NCI-H69 (cell line): ENCODE measurements at regions not wholly inside any gene's neighbourhood (a gene's known extent, or its start where the extent isn't known, plus 50 kb on each side); places are given as distances from the start of the nearest gene placed in this dataset.
"Not testable (repeated sequence)": the region's sequence is repeated elsewhere in the genome, so short reads cannot be mapped to it uniquely, and the experiment has no call there.

Experiments used
- DNase-seq: peaks from one replicate; lab custom pipeline; 2025; lab: John Stamatoyannopoulos, UW

GRCh38 chr7:106749165-106749564 is 88.2 kb upstream of the CCDC71L start:
- DNase-seq = no peak

GRCh38 chr7:106750773-106751172 is 89.8 kb upstream of the CCDC71L start:
- DNase-seq = no peak

GRCh38 chr7:106752367-106752766 is 91.4 kb upstream of the CCDC71L start:
- DNase-seq = no peak

DNA sequence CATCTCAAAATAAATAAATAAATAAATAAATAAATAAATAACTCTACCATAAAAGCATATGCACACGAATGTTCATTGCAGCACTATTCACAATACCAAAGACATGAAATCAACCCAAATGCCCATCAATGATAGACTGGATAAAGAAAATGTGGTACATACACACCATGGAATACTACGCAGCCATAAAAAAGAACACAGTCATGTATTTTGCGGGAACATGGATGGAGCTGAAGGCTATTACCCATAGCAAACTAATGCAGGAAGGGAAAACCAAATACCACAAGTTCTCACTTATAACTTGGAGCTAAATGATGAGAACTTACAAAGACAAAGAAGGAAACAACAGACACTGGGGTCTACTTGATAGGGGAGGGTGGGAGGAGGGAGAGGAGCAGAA is 94.1 kb upstream of the CCDC71L start:
- not testable (repeated sequence) for DNase-seq

- DNase-seq = no peak
These were observed 94.7 kb upstream of the CCDC71L start for GRCh38 chr7:106755641-106756040.

DNA sequence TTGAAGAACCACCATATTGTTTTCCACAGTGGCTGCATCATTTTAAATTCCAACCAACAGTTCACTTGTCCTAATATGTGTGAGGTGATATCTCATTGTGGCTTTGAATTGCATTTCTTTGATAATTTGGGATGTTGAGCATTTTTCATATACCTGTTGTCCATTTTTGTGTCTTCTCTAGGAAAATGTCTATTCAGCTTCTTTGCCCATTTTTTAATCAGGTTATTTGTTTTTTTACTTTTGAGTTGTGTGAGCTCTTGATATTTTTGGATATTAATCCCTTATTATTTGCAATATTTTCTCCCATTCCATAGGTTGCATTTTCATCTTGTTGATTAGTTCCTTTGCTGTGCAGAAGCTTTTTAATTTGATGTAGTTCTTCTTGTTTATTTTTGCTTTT is 95.1 kb upstream of the CCDC71L start:
- no peak for DNase-seq

- no peak for DNase-seq
These were observed 95.9 kb upstream of the CCDC71L start for GRCh38 chr7:106756884-106757283.

GRCh38 chr7:106757846-106758245 is 96.9 kb upstream of the CCDC71L start:
- DNase-seq = peak; percentile 85

- DNase-seq = not testable (repeated sequence)
These were observed 101.9 kb upstream of the CCDC71L start for GRCh38 chr7:106762845-106763244.

- no peak for DNase-seq
These were observed 101.4 kb upstream of the PIK3CG start for GRCh38 chr7:106763717-106764116.

DNA sequence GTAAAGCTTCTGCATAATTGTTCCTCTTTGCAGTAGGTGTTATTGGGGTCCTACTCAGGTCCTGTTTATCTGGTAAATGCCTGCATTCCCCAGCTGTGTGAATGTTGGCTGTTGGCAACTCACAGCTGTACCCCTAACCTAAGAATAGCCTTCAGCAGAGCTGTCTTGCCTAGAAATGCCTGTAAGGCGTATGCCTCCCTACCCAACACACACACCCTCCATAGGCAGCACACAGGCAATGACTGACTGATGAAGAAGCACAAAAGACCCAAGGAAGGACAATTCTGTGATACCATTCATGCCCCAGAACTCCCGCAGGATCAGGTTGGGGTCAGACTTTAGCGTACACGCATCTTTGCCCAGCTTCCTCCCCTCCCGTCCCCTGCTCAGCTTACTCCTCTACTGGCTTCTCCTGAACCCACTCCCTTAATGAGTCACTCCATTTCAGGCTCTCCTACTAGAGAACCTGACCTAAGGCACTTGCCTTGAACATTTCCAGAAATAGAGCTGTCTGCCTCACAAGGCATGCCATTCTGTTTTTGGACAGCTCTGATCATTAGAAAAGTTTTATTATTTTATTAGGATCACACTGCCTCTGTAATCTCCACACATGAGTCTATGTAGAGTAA is 99.2 kb upstream of the PIK3CG start:
- DNase-seq = no peak

GRCh38 chr7:106766551-106766950 is 98.5 kb upstream of the PIK3CG start:
- DNase-seq = no peak

GRCh38 chr7:106767078-106767477 is 98.0 kb upstream of the PIK3CG start:
- DNase-seq = no peak

DNA sequence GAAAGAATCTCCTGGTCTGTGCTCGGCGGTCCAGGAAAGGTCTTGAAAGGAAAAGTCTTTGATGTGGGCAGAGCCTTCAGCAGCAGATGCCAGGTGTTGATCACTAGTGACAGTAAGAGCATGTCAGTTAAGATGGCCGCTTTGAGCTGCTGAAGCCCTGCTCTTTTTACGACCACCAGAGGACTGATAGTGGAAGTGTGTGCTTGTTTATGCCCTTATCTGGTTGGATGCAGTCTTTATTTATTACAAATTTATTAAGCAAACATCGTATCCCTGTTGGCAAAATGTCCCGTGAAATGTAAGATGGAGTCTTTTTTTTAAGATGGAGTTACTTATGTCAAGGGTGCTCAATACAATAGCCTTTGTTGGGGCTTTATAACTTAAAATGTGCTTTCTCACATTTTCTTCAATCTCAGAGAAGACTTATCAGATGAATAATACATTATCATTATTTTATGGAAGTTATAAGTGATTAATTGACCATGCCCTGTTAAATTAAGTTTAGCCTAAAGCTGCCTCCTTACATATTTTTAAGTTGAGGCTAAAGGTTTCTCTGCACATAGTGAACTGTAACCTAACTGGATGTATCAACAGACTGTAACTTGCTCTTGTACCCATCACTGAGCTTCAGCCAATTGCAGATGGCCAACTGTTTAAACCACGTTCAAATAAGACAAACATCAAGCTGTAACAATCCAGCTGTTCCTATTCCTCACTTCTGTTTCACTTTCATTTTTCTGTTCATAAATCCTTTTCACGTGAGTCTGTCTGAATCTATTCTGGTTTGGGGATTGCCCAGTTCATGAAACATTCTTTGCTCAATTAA is 97.4 kb upstream of the PIK3CG start:
- no peak for DNase-seq

- no peak for DNase-seq
These were observed 96.7 kb upstream of the PIK3CG start for GRCh38 chr7:106768324-106768751.

GRCh38 chr7:106770191-106770590 is 94.9 kb upstream of the PIK3CG start:
- DNase-seq = no peak

GRCh38 chr7:106772655-106773108 is 92.4 kb upstream of the PIK3CG start:
- no peak for DNase-seq

GRCh38 chr7:106773228-106773627 is 91.9 kb upstream of the PIK3CG start:
- no peak for DNase-seq

GRCh38 chr7:106773721-106774120 is 91.4 kb upstream of the PIK3CG start:
- DNase-seq = no peak

- DNase-seq = no peak
These were observed 90.8 kb upstream of the PIK3CG start for GRCh38 chr7:106774213-106774767.

- DNase-seq = peak; percentile 53
These were observed 90.1 kb upstream of the PIK3CG start for GRCh38 chr7:106774768-106775551.

DNA sequence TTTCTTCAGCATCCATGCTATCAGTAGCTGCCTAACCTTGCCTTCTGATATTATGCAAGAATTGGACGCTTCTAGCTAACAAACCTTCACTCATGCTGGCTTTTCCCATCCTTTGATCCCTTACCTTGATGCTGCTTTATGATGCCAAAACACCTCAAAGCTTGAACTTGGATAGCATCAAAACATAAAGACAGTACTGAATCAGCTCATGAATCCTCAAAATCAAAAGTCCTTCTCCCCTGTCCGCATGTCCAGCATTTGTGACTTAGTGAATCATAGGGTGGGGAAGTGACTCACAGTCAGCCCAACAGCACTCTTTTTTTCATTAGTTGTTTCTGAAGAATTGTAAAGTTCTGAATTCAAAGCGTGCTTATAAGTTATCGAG is 89.5 kb upstream of the PIK3CG start:
- DNase-seq = no peak
